IMR-90 (cell line): ENCODE measurements at regions not wholly inside any gene's neighbourhood (a gene's known extent, or its start where the extent isn't known, plus 50 kb on each side); places are given as distances from the start of the nearest gene placed in this dataset.

Experiments used
- ATAC-seq: fragments of 200-7000 bp; cut with Tn5 transposase; 2 replicates; pipeline ENCODE4 v1.9.1; 2020; ENCODE audit warnings: low read depth, mild to moderate bottlenecking, moderate library complexity
- BruUV-seq: library from RNA; stranded (reverse); fragments of 400-500 nt; replicated peaks from 2 replicates; lab custom pipeline; 2021; lab: Mats Ljungman, UMichigan
- CTCF ChIA-PET: fragments of 300-600 bp; formaldehyde crosslinking; extraction: SDS; loops from one replicate; lab custom pipeline; 2021; ENCODE audit warnings: antibody characterized with exemption; lab: Yijun Ruan, JAX
- POLR2A ChIA-PET: fragments of 300-600 bp; sonication (Branson Sonifier 250); formaldehyde crosslinking; loops from one replicate; lab custom pipeline; 2022; ENCODE audit warnings: antibody characterized with exemption; ENCODE audit not compliant: unreplicated experiment; lab: Charles Lee
- DNase-seq: peaks from one replicate; pipeline ENCODE4 v3.0.0; 2013
- H2AFZ ChIP-seq: replicated peaks from 2 replicates; pipeline ENCODE3; 2013; ENCODE audit warnings: low read length, mild to moderate bottlenecking; ENCODE audit not compliant: poor library complexity
- H2AK5ac ChIP-seq: 2 replicates; pipeline ENCODE4 v1.6.1; 2013; ENCODE audit warnings: low read depth, low read length, inconsistent platforms
- H2AK9ac ChIP-seq: replicated peaks from 2 replicates; pipeline ENCODE3; 2013; ENCODE audit warnings: mild to moderate bottlenecking, low read depth, low read length, moderate library complexity; ENCODE audit not compliant: poor library complexity
- H2BK120ac ChIP-seq: 2 replicates; pipeline ENCODE4 v1.6.1; 2013; ENCODE audit warnings: low read depth, low read length, inconsistent platforms
- H2BK15ac ChIP-seq: 3 replicates; pipeline ENCODE4 v1.6.1; 2013; ENCODE audit warnings: low read depth, low read length, inconsistent platforms
- H2BK20ac ChIP-seq: 2 replicates; pipeline ENCODE4 v1.6.1; 2013; ENCODE audit warnings: low read depth, mild to moderate bottlenecking, inconsistent platforms, low read length, moderate library complexity
- H2BK5ac ChIP-seq: 2 replicates; pipeline ENCODE4 v1.6.1; 2013; ENCODE audit warnings: mild to moderate bottlenecking, low read depth, low read length, inconsistent platforms; ENCODE audit not compliant: poor library complexity, severe bottlenecking
- H3K14ac ChIP-seq: replicated peaks from 2 replicates; pipeline ENCODE4 v1.6.1; 2013; ENCODE audit warnings: low read depth, low read length, inconsistent platforms
- H3K18ac ChIP-seq: 2 replicates; pipeline ENCODE4 v1.6.1; 2013; ENCODE audit warnings: low read depth, low read length, control low read depth
- H3K23ac ChIP-seq: 2 replicates; pipeline ENCODE4 v1.6.1; 2013; ENCODE audit warnings: low read depth, low read length, inconsistent platforms
- H3K27ac ChIP-seq: 2 replicates; pipeline ENCODE4 v1.5.1; 2013; ENCODE audit warnings: mild to moderate bottlenecking, control low read depth, low read length; ENCODE audit not compliant: insufficient read depth
- H3K27me3 ChIP-seq: 2 replicates; pipeline ENCODE4 v1.6.1; 2013; ENCODE audit warnings: low read length; ENCODE audit not compliant: control insufficient read depth, insufficient read depth
- H3K36me3 ChIP-seq: 2 replicates; pipeline ENCODE4 v1.6.1; 2013; ENCODE audit warnings: low read length, mixed read lengths; ENCODE audit not compliant: control insufficient read depth, insufficient read depth
- H3K4ac ChIP-seq: 2 replicates; pipeline ENCODE4 v1.6.1; 2013; ENCODE audit warnings: low read depth, low read length, inconsistent platforms
- H3K4me1 ChIP-seq: 2 replicates; pipeline ENCODE4 v1.6.1; 2013; ENCODE audit warnings: low read length, mixed read lengths; ENCODE audit not compliant: control insufficient read depth, insufficient read depth
- H3K4me2 ChIP-seq: 2 replicates; pipeline ENCODE4 v1.6.1; 2013; ENCODE audit warnings: low read depth, mild to moderate bottlenecking, control low read depth, low read length, moderate library complexity
- H3K4me3 ChIP-seq: 2 replicates; pipeline ENCODE4 v1.5.1; 2013; ENCODE audit warnings: low read depth, mild to moderate bottlenecking, control low read depth, low read length, moderate library complexity; ENCODE audit not compliant: insufficient read depth
- H3K56ac ChIP-seq: 2 replicates; pipeline ENCODE4 v1.6.1; 2013; ENCODE audit warnings: low read length, inconsistent platforms; ENCODE audit not compliant: insufficient read depth; ENCODE audit errors: extremely low read depth
- H3K79me1 ChIP-seq, 2 experiments: 2 replicates each; pipeline ENCODE4 v1.6.1; 2013; ENCODE audit warnings: low read length in 2 of 2, inconsistent platforms in 1 of 2, low read depth in 1 of 2
- H3K9ac ChIP-seq: 2 replicates; pipeline ENCODE4 v1.6.1; 2013; ENCODE audit warnings: low read depth, low read length, control low read depth
- H3K9me1 ChIP-seq: 2 replicates; pipeline ENCODE4 v1.6.1; 2013; ENCODE audit warnings: low read length, inconsistent platforms; ENCODE audit not compliant: insufficient read depth
- H3K9me3 ChIP-seq: 2 replicates; pipeline ENCODE4 v1.6.1; 2013; ENCODE audit warnings: low read length; ENCODE audit not compliant: control insufficient read depth, insufficient read depth
- H4K20me1 ChIP-seq: 2 replicates; pipeline ENCODE4 v1.6.1; 2013; ENCODE audit warnings: low read length, inconsistent platforms; ENCODE audit not compliant: insufficient read depth
- H4K5ac ChIP-seq: 2 replicates; pipeline ENCODE4 v1.6.1; 2013; ENCODE audit warnings: mild to moderate bottlenecking, low read depth, low read length, control low read depth
- H4K8ac ChIP-seq, 2 experiments: 2 replicates each; pipeline ENCODE4 v1.6.1; 2013; ENCODE audit warnings: low read depth in 2 of 2, low read length in 2 of 2, control low read depth in 1 of 2, inconsistent platforms in 1 of 2
- H4K91ac ChIP-seq: 2 replicates; pipeline ENCODE4 v1.6.1; 2013; ENCODE audit warnings: low read depth, low read length, inconsistent platforms; ENCODE audit not compliant: insufficient read depth
- CEBPB ChIP-seq: IDR thresholded peaks from 2 replicates; pipeline ENCODE4 v1.6.1; 2012; ENCODE audit warnings: low read depth, low read length, improper control_type of control experiment
- CHD1 ChIP-seq: IDR thresholded peaks from 2 replicates; pipeline ENCODE4 v1.6.1; 2012; ENCODE audit warnings: low read depth, low read length, improper control_type of control experiment
- MAZ ChIP-seq: IDR thresholded peaks from 2 replicates; pipeline ENCODE4 v1.6.1; 2012; ENCODE audit warnings: low read depth, mild to moderate bottlenecking, low read length, improper control_type of control experiment, moderate library complexity, borderline replicate concordance
- RCOR1 ChIP-seq: IDR thresholded peaks from 2 replicates; pipeline ENCODE4 v1.6.1; 2012; ENCODE audit warnings: mild to moderate bottlenecking, low read length, improper control_type of control experiment; ENCODE audit not compliant: insufficient replicate concordance
- WGBS, 2 experiments: methylation state at CpG; one replicate each; pipeline versions ENCODE4 v1.1.5 to v1.1.7; 2013; ENCODE audit warnings: missing lambda C conversion rate in 2 of 2; ENCODE audit not compliant: insufficient read length in 1 of 2; ENCODE audit errors: extremely low coverage in 2 of 2; 5-methylcytosine and 5-hydroxymethylcytosine counted together
- dilution Hi-C: fragments of 300-500 bp; cut with HindIII; formaldehyde crosslinking; loops from one replicate; pipeline ENCODE4 v1.14.3; 2018; ENCODE audit warnings: low sequenced_read_pairs; ENCODE audit not compliant: unreplicated experiment
- in situ Hi-C: fragments of 300-500 bp; cut with MboI; formaldehyde crosslinking; loops from 3 replicates; pipeline ENCODE4 v1.14.3; 2019; ENCODE audit warnings: low sequenced_read_pairs, inconsistent platforms, mixed read lengths
- intact Hi-C: fragments of 100-400 bp; cut with micrococcal nuclease; formaldehyde crosslinking; loops from 2 replicates; pipeline ENCODE4 v1.10.0; 2022

DNA sequence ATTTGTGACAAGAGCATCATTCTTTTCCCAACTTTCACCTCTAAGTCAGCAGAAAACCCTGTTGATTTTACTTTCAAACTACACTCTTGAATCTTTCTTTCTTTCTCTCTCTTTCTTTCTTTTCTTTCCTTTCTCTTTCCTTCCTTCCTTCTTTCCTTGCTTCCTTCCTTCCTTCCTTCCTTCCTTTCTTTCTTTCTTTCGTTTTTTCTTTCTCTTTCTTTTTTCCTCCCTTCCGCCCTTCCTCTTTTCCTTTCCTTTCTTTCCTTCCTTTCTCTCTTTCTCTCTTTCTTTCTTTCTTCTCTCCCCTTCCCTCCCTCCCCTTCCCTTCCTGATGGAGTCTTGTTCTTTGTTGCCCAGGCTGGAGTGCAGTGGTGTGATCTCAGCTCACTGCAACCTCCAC lies 649.5 kb downstream of the PLCL1 start:
- H4K5ac ChIP-seq, result no peak overlapping the region
- no peaks in the 10 kb centered on the region for H3K79me1 ChIP-seq
- no peak overlapping the region for H3K27ac ChIP-seq
- no peak overlapping the region for H2BK20ac ChIP-seq
- H3K23ac ChIP-seq, result no peak overlapping the region
- in situ Hi-C loops (no loop called here), dilution Hi-C loops (no loop called here), intact Hi-C loops (no loop called here)
- H4K91ac ChIP-seq, result no peak overlapping the region
- ChIA-PET POLR2A (no interaction called here), CTCF (no interaction called here)
- no TSS peak for BruUV-seq
- no peak for ATAC-seq
- no peaks in the 10 kb centered on the region for H3K4me1 ChIP-seq
- H2AK9ac ChIP-seq, result no peak overlapping the region
- no peak overlapping the region for H2BK120ac ChIP-seq
- H2AK5ac ChIP-seq, result no peak overlapping the region
- H3K9me3 ChIP-seq, result peaks cover 2% of the 10 kb centered on the region; the same call in 1 of the 2 replicates
- no peak overlapping the region for H3K18ac ChIP-seq
- no CpG with 5 or more reads among the region's 2 CpGs for WGBS, 2 experiments
- no peak overlapping the region for H3K9ac ChIP-seq
- H2BK5ac ChIP-seq, result no peak overlapping the region
- no peak overlapping the region for H2BK15ac ChIP-seq
- no peaks in the 10 kb centered on the region for H3K27me3 ChIP-seq
- H3K4me3 ChIP-seq, result no peak overlapping the region
- H4K20me1 ChIP-seq, result no peaks in the 10 kb centered on the region
- DNase-seq, result no peak
- H3K36me3 ChIP-seq, result no peaks in the 10 kb centered on the region
- no peak overlapping the region for H3K56ac ChIP-seq
- no peak overlapping the region for H3K4me2 ChIP-seq
- no peak overlapping the region for H4K8ac ChIP-seq
- H3K14ac ChIP-seq, result no peak overlapping the region
- H3K9me1 ChIP-seq, result no peaks in the 10 kb centered on the region
- TF ChIP-seq CHD1, result no peak
- no peak for TF ChIP-seq CEBPB
- TF ChIP-seq MAZ, result no peak
- no peak for TF ChIP-seq RCOR1
- H2AFZ ChIP-seq, result no peak overlapping the region
- no peak overlapping the region for H3K4ac ChIP-seq
